H4 (cell line): ENCODE measurements at regions not wholly inside any gene's neighbourhood (a gene's known extent, or its start where the extent isn't known, plus 50 kb on each side); places are given as distances from the start of the nearest gene placed in this dataset.
"Not testable (repeated sequence)": the region's sequence is repeated elsewhere in the genome, so short reads cannot be mapped to it uniquely, and the experiment has no call there.

Experiments
- DNase-seq: peaks from one replicate; pipeline ENCODE4 v3.0.0-alpha.2; 2015; ENCODE audit warnings: low spot score

DNA sequence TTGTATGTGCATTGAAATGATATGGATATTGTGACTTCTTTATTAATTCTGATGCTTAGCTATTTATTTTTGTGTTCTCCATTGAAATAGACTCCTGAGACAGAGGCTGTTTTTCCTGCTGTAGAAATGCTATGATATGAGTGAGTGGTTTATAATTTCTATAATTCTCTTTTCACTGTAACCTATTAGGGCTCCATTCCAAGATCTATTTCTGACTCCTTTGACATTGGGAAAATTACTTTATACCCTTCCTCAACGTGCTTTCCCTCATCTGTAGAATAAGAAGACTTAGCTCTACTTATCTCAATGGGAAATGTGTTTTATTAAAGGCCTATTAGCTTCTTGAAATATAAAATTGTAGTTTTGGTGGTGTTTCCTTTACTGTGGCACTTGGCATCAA lies 144.5 kb upstream of the RPRM start:
- no peak for DNase-seq

GRCh38 chr2:153626676-153627075 lies 148.1 kb upstream of the RPRM start:
- DNase-seq, result no peak

DNA sequence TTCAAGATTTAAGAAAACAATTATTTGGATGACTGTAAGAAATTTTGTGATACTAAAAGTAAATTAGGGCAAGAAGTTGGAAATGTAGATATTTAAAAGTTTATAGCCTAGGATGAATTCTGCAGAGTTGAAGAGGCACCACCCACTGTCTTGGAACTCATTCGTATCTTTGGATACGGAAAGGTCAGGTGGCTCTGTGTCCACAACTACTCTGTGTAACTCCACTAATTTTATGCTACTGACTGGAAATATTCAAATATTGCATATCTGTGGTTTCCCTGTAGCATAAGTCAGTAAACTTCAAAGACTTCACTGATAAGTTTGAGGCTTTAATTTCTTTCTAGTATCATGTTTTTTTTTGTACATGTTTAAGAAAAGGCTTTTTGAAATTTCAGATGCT lies 156.9 kb upstream of the RPRM start:
- DNase-seq, result no peak

- no peak for DNase-seq
These were observed 162.5 kb upstream of the RPRM start for GRCh38 chr2:153641046-153641445.

- no peak for DNase-seq
These were observed 166.4 kb upstream of the RPRM start for GRCh38 chr2:153644955-153645354.

DNA sequence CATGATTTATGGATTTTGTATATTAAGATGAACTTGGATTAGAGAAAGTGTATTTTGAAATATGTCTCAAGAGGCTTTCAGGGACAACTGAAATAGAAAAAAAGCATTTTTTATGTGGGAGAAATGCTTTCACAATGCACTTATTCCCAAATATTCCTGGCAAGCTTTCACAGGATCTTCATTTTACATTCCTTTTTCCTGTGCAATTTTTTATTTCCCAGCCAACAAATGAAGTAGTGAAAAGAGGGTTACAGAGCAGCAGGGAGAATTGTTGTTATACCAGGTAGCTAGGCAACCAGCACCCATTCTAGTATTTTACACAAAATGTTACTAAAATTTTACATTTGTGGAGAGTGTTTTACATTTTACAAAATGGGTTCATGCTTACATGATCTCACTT lies 167.0 kb upstream of the RPRM start:
- DNase-seq, result no peak

DNA sequence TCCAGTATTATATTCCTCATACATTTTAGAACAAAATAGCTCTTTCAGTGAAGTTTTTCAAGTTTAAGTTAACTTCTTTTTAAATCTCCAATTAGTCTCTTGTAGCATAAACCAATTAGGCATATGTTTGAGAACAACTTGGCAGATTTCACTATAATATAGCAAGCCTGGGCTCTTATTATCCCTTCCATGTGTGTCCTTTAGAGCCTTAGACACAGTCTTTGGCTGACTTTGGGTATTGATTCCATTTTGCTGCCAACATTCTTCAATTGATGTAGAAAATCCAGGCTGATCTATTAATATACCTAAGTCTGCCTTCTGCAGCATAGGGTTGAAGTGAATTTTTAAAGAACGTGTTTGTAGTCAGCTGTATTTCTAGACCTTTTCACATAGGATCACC lies 179.1 kb upstream of the RPRM start:
- no peak for DNase-seq

- DNase-seq, result no peak
These were observed 183.2 kb upstream of the RPRM start for GRCh38 chr2:153661801-153662200.

- no peak for DNase-seq
These were observed 184.8 kb upstream of the RPRM start for GRCh38 chr2:153663371-153663770.

GRCh38 chr2:153664009-153664408 lies 185.4 kb upstream of the RPRM start:
- DNase-seq, result not testable (repeated sequence)

DNA sequence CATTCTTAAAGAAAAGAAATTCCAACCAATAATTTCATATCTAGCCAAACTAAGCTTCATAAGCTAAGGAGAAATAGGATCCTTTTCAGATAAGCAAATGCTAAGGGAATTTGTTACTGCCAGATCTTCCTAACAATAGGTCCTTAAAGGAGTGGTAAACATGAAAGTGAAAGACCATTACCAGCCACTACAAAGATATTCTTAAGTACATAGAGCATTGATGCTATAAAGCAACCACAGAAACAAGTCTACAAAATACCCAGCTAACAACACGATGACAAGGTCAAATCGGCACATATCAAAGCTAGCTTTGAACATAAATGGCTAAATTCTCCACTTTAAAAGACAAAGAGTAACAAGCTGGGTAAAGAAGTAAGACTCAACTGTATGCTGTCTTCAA lies 188.9 kb upstream of the RPRM start:
- no peak for DNase-seq

- no peak for DNase-seq
These were observed 190.4 kb upstream of the RPRM start for GRCh38 chr2:153668923-153669322.

GRCh38 chr2:153710128-153710527 lies 161.6 kb upstream of the GALNT13 start:
- DNase-seq, result no peak

DNA sequence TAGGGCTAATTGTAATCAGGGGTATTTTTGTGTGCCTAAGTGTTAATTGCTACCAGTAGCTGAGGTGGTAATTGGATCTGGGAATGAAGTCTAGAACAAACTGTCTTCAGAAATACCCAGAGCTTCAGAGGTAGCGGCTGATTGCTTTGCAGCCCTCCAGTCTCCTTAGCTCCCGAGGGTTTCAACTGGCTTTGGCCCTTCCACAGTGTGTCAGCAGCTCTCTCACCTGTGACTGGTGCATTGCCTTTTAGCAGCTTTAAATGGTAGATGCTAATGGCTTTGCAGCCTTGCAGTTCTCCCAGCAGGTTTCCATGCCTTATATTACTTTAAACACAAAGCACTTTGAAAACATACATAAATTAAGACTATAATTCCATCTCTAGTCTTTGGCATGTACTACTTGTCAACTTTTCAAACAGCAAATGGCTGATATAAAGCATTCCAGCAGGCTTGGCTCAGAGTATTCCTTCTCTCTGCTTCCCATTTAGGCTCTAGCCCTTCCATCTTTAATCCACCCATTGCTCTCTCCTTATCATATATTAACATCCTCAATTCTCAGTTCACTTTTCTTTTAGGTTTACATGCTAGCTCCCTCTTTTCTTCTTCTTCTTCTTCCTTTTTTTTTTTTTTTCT lies 156.4 kb upstream of the GALNT13 start:
- no peak for DNase-seq

- DNase-seq, result no peak
These were observed 154.7 kb upstream of the GALNT13 start for GRCh38 chr2:153717060-153717459.

GRCh38 chr2:153739394-153739793 lies 132.3 kb upstream of the GALNT13 start:
- DNase-seq, result no peak

GRCh38 chr2:153761936-153762335 lies 109.8 kb upstream of the GALNT13 start:
- no peak for DNase-seq

DNA sequence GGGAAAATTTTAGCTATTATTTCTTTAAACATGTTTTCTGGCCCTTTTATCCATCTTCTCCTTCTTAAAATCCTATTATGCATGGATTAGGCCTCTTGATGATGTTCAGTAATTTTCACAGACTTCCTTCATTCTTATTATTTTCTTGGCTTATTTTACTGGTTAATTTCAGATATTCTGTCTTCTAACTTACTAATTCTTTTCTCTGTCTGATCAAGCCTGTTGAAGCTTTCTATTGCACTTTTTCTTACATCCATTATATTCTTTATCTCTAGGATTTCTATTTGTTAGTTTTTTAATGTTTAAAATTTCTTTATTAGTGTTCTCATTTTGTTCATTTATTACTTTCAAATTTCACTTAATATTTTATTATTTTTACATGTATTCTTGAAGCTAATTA lies 105.3 kb upstream of the GALNT13 start:
- DNase-seq, result no peak

GRCh38 chr2:153770359-153770991 lies 101.2 kb upstream of the GALNT13 start:
- DNase-seq, result no peak

DNA sequence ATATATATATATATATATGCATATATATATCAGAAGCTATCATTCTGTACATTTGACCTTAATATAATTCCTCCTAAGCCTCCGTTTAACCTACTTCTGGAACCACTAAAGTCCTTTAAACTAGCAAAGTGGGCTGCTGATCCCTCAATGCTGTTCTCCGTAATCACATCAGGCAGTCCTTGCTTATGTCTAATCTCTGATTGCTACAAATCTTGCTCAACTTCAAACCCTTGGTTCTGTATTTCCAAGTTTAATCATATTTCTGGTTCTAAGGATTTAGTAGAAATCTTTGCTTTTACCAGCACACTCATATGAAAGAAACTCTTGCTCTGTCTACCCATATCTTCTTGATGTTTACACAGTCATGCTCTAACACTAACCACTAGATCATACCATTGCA lies 91.5 kb upstream of the GALNT13 start:
- no peak for DNase-seq

- DNase-seq, result no peak
These were observed 85.7 kb upstream of the GALNT13 start for GRCh38 chr2:153786016-153786415.

GRCh38 chr2:153787612-153788011 lies 84.1 kb upstream of the GALNT13 start:
- no peak for DNase-seq

DNA sequence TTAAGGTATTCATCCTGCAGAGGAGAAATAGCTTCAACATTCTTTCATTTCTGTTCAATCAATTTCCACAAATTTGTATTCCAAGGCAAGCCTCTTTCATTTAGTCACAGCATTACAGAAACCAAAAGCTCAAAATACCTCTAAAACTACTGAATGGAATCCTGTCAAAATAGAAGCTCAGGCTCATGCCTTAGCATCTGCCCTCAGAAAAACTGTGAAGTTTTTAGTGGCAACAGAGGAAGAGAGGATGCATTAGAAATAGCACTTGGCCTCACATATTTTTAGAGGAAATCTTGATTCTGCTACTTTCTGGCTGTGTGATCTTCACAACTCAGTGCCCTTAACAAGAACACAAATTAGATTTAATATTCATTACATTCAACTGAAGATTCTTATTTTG lies 69.1 kb upstream of the GALNT13 start:
- no peak for DNase-seq

DNA sequence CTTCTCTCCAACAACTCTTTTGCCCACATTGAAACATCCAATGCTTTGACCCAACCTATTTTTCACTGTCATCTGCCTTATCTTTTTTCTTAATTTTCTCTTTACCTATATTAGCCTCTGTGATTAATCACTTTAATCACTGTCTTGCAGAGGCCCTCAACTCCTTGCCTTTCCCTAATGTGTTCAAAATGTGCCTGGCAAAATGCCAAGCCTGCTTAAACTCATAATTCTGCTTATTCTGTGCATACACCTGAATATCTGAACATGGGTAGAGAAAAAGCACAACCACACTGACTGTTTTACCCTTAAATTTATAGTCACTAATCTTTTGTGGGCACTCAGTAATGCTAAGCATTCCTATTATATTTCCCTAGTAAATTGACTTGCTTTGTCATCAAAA lies 63.0 kb upstream of the GALNT13 start:
- DNase-seq, result no peak
